Liver (tissue), 8 donors: ENCODE measurements at regions not wholly inside any gene's neighbourhood (a gene's known extent, or its start where the extent isn't known, plus 50 kb on each side); places are given as distances from the start of the nearest gene placed in this dataset.

Source experiments
- DNase-seq: peaks from one replicate; pipeline ENCODE4 v3.0.0-alpha.2; 2017; ENCODE audit warnings: low spot score
- H3K27ac ChIP-seq, 2 donors: one replicate each; pipeline ENCODE4 v1.7.0; 2013; ENCODE audit warnings: inconsistent platforms in 2 of 2, low read length in 2 of 2, control low read depth in 1 of 2, low read depth in 1 of 2, mild to moderate bottlenecking in 1 of 2
- H3K27me3 ChIP-seq, 4 donors: one replicate each; pipeline versions ENCODE4 v1.6.1 to v1.7.0; 2013; ENCODE audit warnings: low read length in 3 of 4, inconsistent platforms in 1 of 4, mild to moderate bottlenecking in 1 of 4, moderate library complexity in 1 of 4; ENCODE audit not compliant: control insufficient read depth in 4 of 4, insufficient read depth in 4 of 4
- H3K36me3 ChIP-seq, 4 donors: one replicate each; pipeline versions ENCODE4 v1.6.1 to v1.7.0; 2013; ENCODE audit warnings: low read length in 3 of 4, mild to moderate bottlenecking in 3 of 4, low read depth in 1 of 4, moderate library complexity in 1 of 4; ENCODE audit not compliant: control insufficient read depth in 4 of 4, insufficient read depth in 3 of 4
- H3K4me1 ChIP-seq, 4 donors: one replicate each; pipeline versions ENCODE4 v1.6.1 to v1.7.0; 2013; ENCODE audit warnings: low read length in 3 of 4, mild to moderate bottlenecking in 3 of 4, moderate library complexity in 1 of 4; ENCODE audit not compliant: control insufficient read depth in 4 of 4, insufficient read depth in 4 of 4
- H3K4me3 ChIP-seq, 3 donors: one replicate each; pipeline versions ENCODE4 v1.6.1 to v1.7.0; 2013; ENCODE audit warnings: low read length in 3 of 3, control low read depth in 1 of 3, low read depth in 1 of 3, mild to moderate bottlenecking in 1 of 3
- H3K9ac ChIP-seq, 2 donors: one replicate each; pipeline ENCODE4 v1.7.0; 2013; ENCODE audit warnings: low read length in 2 of 2, mild to moderate bottlenecking in 2 of 2, moderate library complexity in 2 of 2, control low read depth in 1 of 2, low read depth in 1 of 2
- H3K9me3 ChIP-seq, 4 donors: one replicate each; pipeline versions ENCODE4 v1.6.1 to v1.7.0; 2013; ENCODE audit warnings: low read length in 3 of 4; ENCODE audit not compliant: control insufficient read depth in 4 of 4
- EGR1 ChIP-seq, 2 donors: IDR thresholded peaks; 2 replicates each; pipeline ENCODE4 v1.6.1; 2016 to 2018; ENCODE audit warnings: antibody characterized with exemption in 2 of 2, low read depth in 2 of 2
- FOXA1 ChIP-seq: IDR thresholded peaks from 2 replicates; pipeline ENCODE4 v1.6.1; 2016; ENCODE audit warnings: antibody characterized with exemption
- FOXA2 ChIP-seq: IDR thresholded peaks from 2 replicates; pipeline ENCODE4 v1.6.1; 2016; ENCODE audit warnings: antibody characterized with exemption
- GABPA ChIP-seq, 2 donors: IDR thresholded peaks in 1 of 2; conservative IDR thresholded peaks in 1 of 2; 2 replicates each; pipeline ENCODE4 v1.6.1; 2016; ENCODE audit warnings: antibody characterized with exemption in 2 of 2, mild to moderate bottlenecking in 1 of 2, moderate library complexity in 1 of 2
- HNF4A ChIP-seq, 2 donors: conservative IDR thresholded peaks; 2 replicates each; pipeline ENCODE4 v1.6.1; 2016; ENCODE audit warnings: antibody characterized with exemption in 2 of 2, mild to moderate bottlenecking in 2 of 2
- HNF4G ChIP-seq: IDR thresholded peaks from 2 replicates; pipeline ENCODE4 v1.6.1; 2016; ENCODE audit warnings: antibody characterized with exemption
- JUND ChIP-seq, 2 donors: IDR thresholded peaks; 2 replicates each; pipeline ENCODE4 v1.6.1; 2016; ENCODE audit warnings: antibody characterized with exemption in 2 of 2
- NR2F2 ChIP-seq: IDR thresholded peaks from 2 replicates; pipeline ENCODE4 v1.6.1; 2016; ENCODE audit warnings: antibody characterized with exemption
- RAD21 ChIP-seq, 2 donors: IDR thresholded peaks; 2 replicates each; pipeline ENCODE4 v1.6.1; 2016; ENCODE audit warnings: antibody characterized with exemption in 2 of 2, mild to moderate bottlenecking in 2 of 2
- RXRA ChIP-seq, 2 donors: IDR thresholded peaks; 2 replicates each; pipeline ENCODE4 v1.6.1; 2017 to 2018; ENCODE audit warnings: antibody characterized with exemption in 2 of 2, mild to moderate bottlenecking in 1 of 2
- SP1 ChIP-seq: IDR thresholded peaks from 2 replicates; pipeline ENCODE4 v1.6.1; 2018; ENCODE audit warnings: antibody characterized with exemption, mild to moderate bottlenecking
- TAF1 ChIP-seq: conservative IDR thresholded peaks from 2 replicates; pipeline ENCODE4 v1.6.1; 2016; ENCODE audit warnings: antibody characterized with exemption, mild to moderate bottlenecking
- YY1 ChIP-seq: IDR thresholded peaks from 2 replicates; pipeline ENCODE4 v1.6.1; 2016; ENCODE audit warnings: antibody characterized with exemption, mild to moderate bottlenecking
- WGBS: extraction: QIAGEN DNeasy Blood & Tissue Kit; methylation state at CpG from one replicate; pipeline ENCODE4 v1.1.7; 2013; 5-methylcytosine and 5-hydroxymethylcytosine counted together
- TF ChIP-seq, protein P1 (sequence below): fragments of 150-350 bp; IDR thresholded peaks from 2 replicates; pipeline ENCODE4 v1.5.1; 2017; ENCODE audit warnings: improper control_type of control experiment, low read depth, low read length; ENCODE audit not compliant: missing input control
- TF ChIP-seq, protein P2 (sequence below): IDR thresholded peaks from 2 replicates; pipeline ENCODE4 v1.6.1; 2016; ENCODE audit warnings: antibody characterized with exemption
- TF ChIP-seq, protein P3 (sequence below): IDR thresholded peaks from 2 replicates; pipeline ENCODE4 v1.6.1; 2016; ENCODE audit warnings: antibody characterized with exemption
- TF ChIP-seq, protein P4 (sequence below): IDR thresholded peaks from 2 replicates; pipeline ENCODE4 v1.6.1; 2016; ENCODE audit warnings: antibody characterized with exemption, mild to moderate bottlenecking
- donor health status: healthy.
- donor health status: healthy.
- donor health status: healthy.
- donor health status: healthy.
- donor health status: healthy.

DNA sequence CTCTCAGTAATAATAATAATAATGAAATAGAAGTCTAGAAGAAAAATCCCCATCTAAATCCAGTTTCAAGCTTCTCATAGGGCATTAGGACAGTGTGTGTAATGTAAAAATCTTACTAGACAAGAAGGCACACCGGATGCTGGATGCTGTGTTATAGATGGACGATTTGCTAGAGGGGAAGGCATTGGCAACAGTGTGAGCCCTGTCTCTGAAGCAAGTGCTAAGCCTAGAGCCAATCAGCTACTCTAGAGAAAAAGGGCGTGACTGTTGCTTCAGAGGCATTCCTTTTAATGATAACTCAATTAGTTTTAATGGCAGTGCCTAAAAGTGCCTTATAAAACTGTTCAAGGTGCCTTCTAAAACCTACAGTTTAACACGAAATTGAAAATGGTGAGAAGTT is 344.9 kb downstream of the TDRD15 start:
- H3K36me3 ChIP-seq, result no peaks in the 10 kb centered on the region
- H3K9me3 ChIP-seq, result no peaks in the 10 kb centered on the region
- WGBS, result 73% methylated on average over 4 of the region's 4 CpGs
- no peaks in the 10 kb centered on the region for H3K27me3 ChIP-seq
- no peak for DNase-seq
- TF ChIP-seq, protein P1, sequence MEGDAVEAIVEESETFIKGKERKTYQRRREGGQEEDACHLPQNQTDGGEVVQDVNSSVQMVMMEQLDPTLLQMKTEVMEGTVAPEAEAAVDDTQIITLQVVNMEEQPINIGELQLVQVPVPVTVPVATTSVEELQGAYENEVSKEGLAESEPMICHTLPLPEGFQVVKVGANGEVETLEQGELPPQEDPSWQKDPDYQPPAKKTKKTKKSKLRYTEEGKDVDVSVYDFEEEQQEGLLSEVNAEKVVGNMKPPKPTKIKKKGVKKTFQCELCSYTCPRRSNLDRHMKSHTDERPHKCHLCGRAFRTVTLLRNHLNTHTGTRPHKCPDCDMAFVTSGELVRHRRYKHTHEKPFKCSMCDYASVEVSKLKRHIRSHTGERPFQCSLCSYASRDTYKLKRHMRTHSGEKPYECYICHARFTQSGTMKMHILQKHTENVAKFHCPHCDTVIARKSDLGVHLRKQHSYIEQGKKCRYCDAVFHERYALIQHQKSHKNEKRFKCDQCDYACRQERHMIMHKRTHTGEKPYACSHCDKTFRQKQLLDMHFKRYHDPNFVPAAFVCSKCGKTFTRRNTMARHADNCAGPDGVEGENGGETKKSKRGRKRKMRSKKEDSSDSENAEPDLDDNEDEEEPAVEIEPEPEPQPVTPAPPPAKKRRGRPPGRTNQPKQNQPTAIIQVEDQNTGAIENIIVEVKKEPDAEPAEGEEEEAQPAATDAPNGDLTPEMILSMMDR, result no peak
- no peak for TF ChIP-seq RXRA (IDR thresholded peaks at IDR 0.05)
- TF ChIP-seq, protein P2, sequence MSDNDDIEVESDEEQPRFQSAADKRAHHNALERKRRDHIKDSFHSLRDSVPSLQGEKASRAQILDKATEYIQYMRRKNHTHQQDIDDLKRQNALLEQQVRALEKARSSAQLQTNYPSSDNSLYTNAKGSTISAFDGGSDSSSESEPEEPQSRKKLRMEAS, result no peak
- no peak for TF ChIP-seq GABPA (IDR thresholded peaks at IDR 0.05 in 1 of 2, conservative IDR thresholded peaks at IDR 0.05 in 1 of 2)
- TF ChIP-seq HNF4A (conservative IDR thresholded peaks at IDR 0.05), result no peak
- TF ChIP-seq JUND (IDR thresholded peaks at IDR 0.05), result no peak
- TF ChIP-seq TAF1, result no peak
- TF ChIP-seq EGR1 (IDR thresholded peaks at IDR 0.05; ENCODE audit: low read depth in 2 of 2), result no peak
- TF ChIP-seq SP1, result no peak
- TF ChIP-seq, protein P3, sequence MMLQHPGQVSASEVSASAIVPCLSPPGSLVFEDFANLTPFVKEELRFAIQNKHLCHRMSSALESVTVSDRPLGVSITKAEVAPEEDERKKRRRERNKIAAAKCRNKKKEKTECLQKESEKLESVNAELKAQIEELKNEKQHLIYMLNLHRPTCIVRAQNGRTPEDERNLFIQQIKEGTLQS, result no peak
- no peak for TF ChIP-seq RAD21 (IDR thresholded peaks at IDR 0.05)
- no peak for TF ChIP-seq NR2F2
- no peak for TF ChIP-seq FOXA1
- no peak for TF ChIP-seq FOXA2
- TF ChIP-seq HNF4G, result no peak
- TF ChIP-seq, protein P4, sequence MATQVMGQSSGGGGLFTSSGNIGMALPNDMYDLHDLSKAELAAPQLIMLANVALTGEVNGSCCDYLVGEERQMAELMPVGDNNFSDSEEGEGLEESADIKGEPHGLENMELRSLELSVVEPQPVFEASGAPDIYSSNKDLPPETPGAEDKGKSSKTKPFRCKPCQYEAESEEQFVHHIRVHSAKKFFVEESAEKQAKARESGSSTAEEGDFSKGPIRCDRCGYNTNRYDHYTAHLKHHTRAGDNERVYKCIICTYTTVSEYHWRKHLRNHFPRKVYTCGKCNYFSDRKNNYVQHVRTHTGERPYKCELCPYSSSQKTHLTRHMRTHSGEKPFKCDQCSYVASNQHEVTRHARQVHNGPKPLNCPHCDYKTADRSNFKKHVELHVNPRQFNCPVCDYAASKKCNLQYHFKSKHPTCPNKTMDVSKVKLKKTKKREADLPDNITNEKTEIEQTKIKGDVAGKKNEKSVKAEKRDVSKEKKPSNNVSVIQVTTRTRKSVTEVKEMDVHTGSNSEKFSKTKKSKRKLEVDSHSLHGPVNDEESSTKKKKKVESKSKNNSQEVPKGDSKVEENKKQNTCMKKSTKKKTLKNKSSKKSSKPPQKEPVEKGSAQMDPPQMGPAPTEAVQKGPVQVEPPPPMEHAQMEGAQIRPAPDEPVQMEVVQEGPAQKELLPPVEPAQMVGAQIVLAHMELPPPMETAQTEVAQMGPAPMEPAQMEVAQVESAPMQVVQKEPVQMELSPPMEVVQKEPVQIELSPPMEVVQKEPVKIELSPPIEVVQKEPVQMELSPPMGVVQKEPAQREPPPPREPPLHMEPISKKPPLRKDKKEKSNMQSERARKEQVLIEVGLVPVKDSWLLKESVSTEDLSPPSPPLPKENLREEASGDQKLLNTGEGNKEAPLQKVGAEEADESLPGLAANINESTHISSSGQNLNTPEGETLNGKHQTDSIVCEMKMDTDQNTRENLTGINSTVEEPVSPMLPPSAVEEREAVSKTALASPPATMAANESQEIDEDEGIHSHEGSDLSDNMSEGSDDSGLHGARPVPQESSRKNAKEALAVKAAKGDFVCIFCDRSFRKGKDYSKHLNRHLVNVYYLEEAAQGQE, result no peak
- no peaks in the 10 kb centered on the region for H3K4me1 ChIP-seq
- no peak overlapping the region for H3K27ac ChIP-seq
- H3K4me3 ChIP-seq, result no peak overlapping the region
- H3K9ac ChIP-seq, result no peak overlapping the region

DNA sequence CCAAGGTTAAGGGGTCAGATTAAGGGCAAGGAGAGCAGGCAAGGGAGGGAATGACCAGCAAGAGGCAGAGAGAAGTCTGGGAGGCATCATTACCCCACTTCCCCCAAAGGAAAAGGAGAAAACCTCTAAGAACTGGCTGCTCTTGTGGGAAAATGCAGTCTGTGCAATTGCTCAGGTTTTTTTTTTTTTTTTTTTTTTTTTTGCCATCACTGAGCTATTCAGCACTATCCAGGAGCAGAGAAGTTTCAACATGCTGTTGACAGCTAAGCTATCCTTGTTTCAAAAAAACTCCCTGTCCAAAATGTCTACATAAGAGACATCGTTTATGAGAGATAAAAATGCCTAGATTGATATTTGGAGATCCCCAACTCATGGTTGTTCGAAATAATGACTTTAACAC is 345.4 kb downstream of the TDRD15 start:
- 73% methylated on average over 2 of the region's 2 CpGs for WGBS

More for the DNA sequence above, 345.4 kb downstream of the TDRD15 start:
- no peak overlapping the region for H3K9ac ChIP-seq
- TF ChIP-seq SP1, result no peak
- no peak for TF ChIP-seq NR2F2
- TF ChIP-seq, protein P3, result no peak
- no peak for TF ChIP-seq EGR1 (IDR thresholded peaks at IDR 0.05; ENCODE audit: low read depth in 2 of 2)
- TF ChIP-seq GABPA (IDR thresholded peaks at IDR 0.05 in 1 of 2, conservative IDR thresholded peaks at IDR 0.05 in 1 of 2), result no peak
- TF ChIP-seq RXRA (IDR thresholded peaks at IDR 0.05), result no peak
- TF ChIP-seq, protein P2, result no peak
- no peak for TF ChIP-seq JUND (IDR thresholded peaks at IDR 0.05)
- TF ChIP-seq RAD21 (IDR thresholded peaks at IDR 0.05), result no peak
- TF ChIP-seq FOXA1, result no peak
- no peak for TF ChIP-seq YY1
- TF ChIP-seq FOXA2, result no peak
- TF ChIP-seq, protein P4, result no peak
- no peak for TF ChIP-seq TAF1
- H3K27ac ChIP-seq, result no peak overlapping the region
- H3K36me3 ChIP-seq, result no peaks in the 10 kb centered on the region
- H3K4me1 ChIP-seq, result no peaks in the 10 kb centered on the region
- no peak overlapping the region for H3K4me3 ChIP-seq
- H3K9me3 ChIP-seq, result no peaks in the 10 kb centered on the region
- DNase-seq, result no peak
- no peaks in the 10 kb centered on the region for H3K27me3 ChIP-seq
